AG04450 (cell line): ENCODE measurements at regions not wholly inside any gene's neighbourhood (a gene's known extent, or its start where the extent isn't known, plus 50 kb on each side); places are given as distances from the start of the nearest gene placed in this dataset.
"Not testable (repeated sequence)": the region's sequence is repeated elsewhere in the genome, so short reads cannot be mapped to it uniquely, and the experiment has no call there.

Experiments
- CTCF ChIA-PET: fragments of 300-600, 350-600 bp; formaldehyde crosslinking; extraction: SDS; loops from one replicate; lab custom pipeline; 2022; ENCODE audit warnings: antibody characterized with exemption, inconsistent platforms; lab: Charles Lee
- POLR2A ChIA-PET: fragments of 350-600 bp; formaldehyde crosslinking; extraction: SDS; loops from one replicate; lab custom pipeline; 2021; ENCODE audit warnings: antibody characterized with exemption, inconsistent platforms; lab: Yijun Ruan, JAX
- DNase-seq: peaks from one replicate; pipeline ENCODE4 v3.0.0-alpha.2; 2011; ENCODE audit warnings: low read depth, low spot score
- H3K27ac ChIP-seq: one replicate; pipeline ENCODE4 v1.5.1; 2012; ENCODE audit warnings: low read depth, low read length, control low read depth
- H3K27me3 ChIP-seq: one replicate; pipeline ENCODE4 v1.6.0; 2012; ENCODE audit warnings: low read length; ENCODE audit not compliant: control insufficient read depth, insufficient read depth
- H3K4me3 ChIP-seq: 2 replicates; pipeline ENCODE4 v1.5.1; 2011; ENCODE audit warnings: mild to moderate bottlenecking, low read depth, low read length, control low read depth
- H3K9me3 ChIP-seq: 2 replicates; pipeline ENCODE4 v1.5.1; 2012; ENCODE audit warnings: low read length; ENCODE audit not compliant: control insufficient read depth, insufficient read depth
- TF ChIP-seq, protein P1 (sequence below): IDR thresholded peaks from 2 replicates; pipeline ENCODE4 v1.5.1; 2011; ENCODE audit warnings: low read depth, low read length, control low read depth, inconsistent platforms

- TF ChIP-seq, protein P1, sequence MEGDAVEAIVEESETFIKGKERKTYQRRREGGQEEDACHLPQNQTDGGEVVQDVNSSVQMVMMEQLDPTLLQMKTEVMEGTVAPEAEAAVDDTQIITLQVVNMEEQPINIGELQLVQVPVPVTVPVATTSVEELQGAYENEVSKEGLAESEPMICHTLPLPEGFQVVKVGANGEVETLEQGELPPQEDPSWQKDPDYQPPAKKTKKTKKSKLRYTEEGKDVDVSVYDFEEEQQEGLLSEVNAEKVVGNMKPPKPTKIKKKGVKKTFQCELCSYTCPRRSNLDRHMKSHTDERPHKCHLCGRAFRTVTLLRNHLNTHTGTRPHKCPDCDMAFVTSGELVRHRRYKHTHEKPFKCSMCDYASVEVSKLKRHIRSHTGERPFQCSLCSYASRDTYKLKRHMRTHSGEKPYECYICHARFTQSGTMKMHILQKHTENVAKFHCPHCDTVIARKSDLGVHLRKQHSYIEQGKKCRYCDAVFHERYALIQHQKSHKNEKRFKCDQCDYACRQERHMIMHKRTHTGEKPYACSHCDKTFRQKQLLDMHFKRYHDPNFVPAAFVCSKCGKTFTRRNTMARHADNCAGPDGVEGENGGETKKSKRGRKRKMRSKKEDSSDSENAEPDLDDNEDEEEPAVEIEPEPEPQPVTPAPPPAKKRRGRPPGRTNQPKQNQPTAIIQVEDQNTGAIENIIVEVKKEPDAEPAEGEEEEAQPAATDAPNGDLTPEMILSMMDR = no peak
- peak; percentile 69 for DNase-seq
- ChIA-PET CTCF (interaction anchor here (1.3 to 3.6 kb wide), 2 partner anchors 10 to 12 kb away, joined by 7 to 14 read pairs; no protein-coding TSS in a partner anchor), POLR2A (interaction anchor here (0.9 to 1.4 kb wide), 5 partner anchors 15 to 206 kb away, joined by 3 to 8 read pairs (median 4); no protein-coding TSS in a partner anchor)
- Histone ChIP-seq H3K27me3 (peaks cover 2% of the 10 kb centered on the region), H3K4me3 (no peak overlapping the region), H3K27ac (no peak overlapping the region), H3K9me3 (no peaks in the 10 kb centered on the region; the same call in 1 of the 2 replicates)
Observed at GRCh38 chr1:232868793-232869491, 63.7 kb downstream of the MAP10 start.

DNA sequence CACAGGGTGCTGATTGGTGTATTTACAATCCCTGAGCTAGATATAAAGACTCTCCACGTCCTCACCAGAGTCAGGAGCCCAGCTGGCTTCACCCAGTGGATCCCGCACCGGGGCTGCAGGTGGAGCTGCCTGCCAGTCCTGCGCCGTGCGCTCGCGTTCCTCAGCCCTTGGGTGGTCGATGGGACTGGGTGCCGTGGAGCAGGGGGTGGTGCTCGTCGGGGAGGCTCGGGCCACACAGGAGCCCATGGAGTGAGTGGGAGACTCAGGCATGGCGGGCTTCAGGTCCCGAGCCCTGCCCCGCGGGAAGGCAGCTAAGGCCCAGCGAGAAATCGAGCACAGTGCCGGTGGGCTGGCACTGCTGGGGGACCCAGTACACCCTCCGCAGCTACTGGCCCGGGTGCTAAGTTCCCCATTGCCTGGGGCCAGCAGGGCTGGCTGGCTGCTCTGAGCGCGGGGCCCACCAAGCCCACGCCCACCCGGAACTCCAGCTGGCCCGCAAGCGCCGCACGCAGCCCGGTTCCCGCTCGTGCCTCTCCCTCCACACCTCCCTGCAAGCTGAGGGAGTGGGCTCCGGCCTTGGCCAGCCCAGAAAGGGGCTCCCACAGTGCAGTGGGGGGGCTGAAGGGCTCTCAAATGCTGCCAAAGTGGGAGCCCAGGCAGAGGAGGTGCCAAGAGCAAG, 66.2 kb downstream of the MAP10 start:
- POLR2A ChIA-PET, DNase-seq, H3K27ac ChIP-seq, H3K9me3 ChIP-seq, H3K4me3 ChIP-seq, H3K27me3 ChIP-seq: not testable (repeated sequence)
- CTCF ChIA-PET = interaction anchor here (3.6 kb wide), 1 partner anchor 9 kb away, joined by 14 read pairs; no protein-coding TSS in a partner anchor

DNA sequence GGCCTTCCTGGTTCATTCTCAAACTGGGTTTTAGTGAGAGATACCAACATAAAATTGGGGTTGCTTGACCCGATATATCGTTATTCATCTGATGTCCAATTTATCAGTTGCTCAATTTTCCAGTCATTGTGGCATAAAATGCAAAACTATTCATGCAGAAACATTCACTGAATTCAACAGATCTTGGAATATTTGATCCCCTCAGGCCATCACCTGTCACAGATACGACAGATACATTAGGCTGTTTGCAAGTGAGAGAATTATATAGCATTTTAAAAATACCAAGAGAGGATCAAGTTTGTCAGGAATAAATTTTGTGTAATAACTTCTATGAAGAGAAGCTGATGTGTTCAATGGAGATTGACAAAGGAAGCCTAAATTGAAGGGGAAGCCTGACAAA, 67.1 kb downstream of the MAP10 start:
- Histone ChIP-seq H3K27ac (no peak overlapping the region), H3K9me3 (no peaks in the 10 kb centered on the region; the same call in 1 of the 2 replicates), H3K27me3 (no peaks in the 10 kb centered on the region), H3K4me3 (no peak overlapping the region)
- DNase-seq = no peak
- TF ChIP-seq, protein P1 = no peak
- ChIA-PET POLR2A (no interaction called here), CTCF (no interaction called here)

- DNase-seq = no peak
- CTCF ChIA-PET = no interaction called here
- TF ChIP-seq, protein P1 = no peak
Observed at GRCh38 chr1:232872738-232873137, 67.5 kb downstream of the MAP10 start.

GRCh38 chr1:232873412-232873811, 68.2 kb downstream of the MAP10 start:
- ChIA-PET CTCF (no interaction called here), POLR2A (no interaction called here)
- no peak for DNase-seq
- H3K9me3 ChIP-seq = no peaks in the 10 kb centered on the region; the same call in 1 of the 2 replicates
- H3K4me3 ChIP-seq = no peak overlapping the region
- TF ChIP-seq, protein P1 = no peak
- H3K27ac ChIP-seq = no peak overlapping the region
- H3K27me3 ChIP-seq = no peaks in the 10 kb centered on the region

More at GRCh38 chr1:232872738-232873137, 67.5 kb downstream of the MAP10 start:
- no peak overlapping the region for H3K4me3 ChIP-seq
- H3K9me3 ChIP-seq = no peaks in the 10 kb centered on the region; the same call in 1 of the 2 replicates
- no peak overlapping the region for H3K27ac ChIP-seq
- POLR2A ChIA-PET = no interaction called here
- no peaks in the 10 kb centered on the region for H3K27me3 ChIP-seq
